OCI-M2 (cell line): ENCODE measurements at regions not wholly inside any gene's neighbourhood (a gene's known extent, or its start where the extent isn't known, plus 50 kb on each side); places are given as distances from the start of the nearest gene placed in this dataset.

Source experiments
- DNase-seq: peaks from one replicate; lab custom pipeline; 2025; ENCODE audit not compliant: unreplicated experiment; lab: John Stamatoyannopoulos, UW

GRCh38 chr14:84591827-84592445 lies 938.0 kb upstream of the FLRT2 start:
- no peak for DNase-seq

GRCh38 chr14:84592770-84593169 lies 937.2 kb upstream of the FLRT2 start:
- no peak for DNase-seq

GRCh38 chr14:84610086-84610485 lies 919.9 kb upstream of the FLRT2 start:
- DNase-seq: no peak

GRCh38 chr14:84622357-84622756 lies 907.6 kb upstream of the FLRT2 start:
- no peak for DNase-seq

- no peak for DNase-seq
Measured at GRCh38 chr14:84643446-84643845, 886.5 kb upstream of the FLRT2 start.

GRCh38 chr14:84646786-84647500 lies 883.0 kb upstream of the FLRT2 start:
- no peak for DNase-seq

- no peak for DNase-seq
Measured at GRCh38 chr14:84655014-84655413, 874.9 kb upstream of the FLRT2 start.

GRCh38 chr14:84657911-84658310 lies 872.0 kb upstream of the FLRT2 start:
- no peak for DNase-seq

GRCh38 chr14:84670796-84671195 lies 859.1 kb upstream of the FLRT2 start:
- DNase-seq: no peak

GRCh38 chr14:84671776-84672175 lies 858.2 kb upstream of the FLRT2 start:
- no peak for DNase-seq

- DNase-seq: no peak
Measured at GRCh38 chr14:84674636-84675035, 855.3 kb upstream of the FLRT2 start.

- no peak for DNase-seq
Measured at GRCh38 chr14:84686550-84686949, 843.4 kb upstream of the FLRT2 start.

GRCh38 chr14:84688297-84689025 lies 841.5 kb upstream of the FLRT2 start:
- no peak for DNase-seq

- DNase-seq: no peak
Measured at GRCh38 chr14:84694161-84694560, 835.8 kb upstream of the FLRT2 start.

GRCh38 chr14:84704601-84705000 lies 825.3 kb upstream of the FLRT2 start:
- no peak for DNase-seq

- DNase-seq: no peak
Measured at GRCh38 chr14:84707830-84708229, 822.1 kb upstream of the FLRT2 start.

GRCh38 chr14:84708865-84709264 lies 821.1 kb upstream of the FLRT2 start:
- no peak for DNase-seq

GRCh38 chr14:84726471-84726870 lies 803.5 kb upstream of the FLRT2 start:
- no peak for DNase-seq

GRCh38 chr14:84749191-84749955 lies 780.6 kb upstream of the FLRT2 start:
- DNase-seq: no peak

- no peak for DNase-seq
Measured at GRCh38 chr14:84750284-84750683, 779.7 kb upstream of the FLRT2 start.

GRCh38 chr14:84750763-84751554 lies 779.0 kb upstream of the FLRT2 start:
- DNase-seq: no peak
